Mesendoderm (in vitro differentiated cells): ENCODE measurements at regions not wholly inside any gene's neighbourhood (a gene's known extent, or its start where the extent isn't known, plus 50 kb on each side); places are given as distances from the start of the nearest gene placed in this dataset.

Source experiments
- DNase-seq: peaks from one replicate; pipeline ENCODE4 v3.0.0; 2013
- H2AK5ac ChIP-seq: 2 replicates; pipeline ENCODE4 v1.6.1; 2013; ENCODE audit warnings: low read length, inconsistent platforms
- H2BK120ac ChIP-seq: 2 replicates; pipeline ENCODE4 v1.6.1; 2013; ENCODE audit warnings: low read depth, mild to moderate bottlenecking, low read length, moderate library complexity, mixed read lengths
- H2BK15ac ChIP-seq: replicated peaks from 2 replicates; pipeline ENCODE4 v1.6.1; 2013; ENCODE audit warnings: low read depth, mild to moderate bottlenecking, moderate library complexity
- H2BK5ac ChIP-seq: 2 replicates; pipeline ENCODE4 v1.6.1; 2013; ENCODE audit warnings: low read length, inconsistent platforms
- H3K18ac ChIP-seq: 2 replicates; pipeline ENCODE4 v1.6.1; 2013; ENCODE audit warnings: mild to moderate bottlenecking, low read length, mixed read lengths
- H3K23ac ChIP-seq: one replicate; pipeline ENCODE4 v1.6.1; 2013; ENCODE audit warnings: low read length
- H3K27ac ChIP-seq: 2 replicates; pipeline ENCODE4 v1.5.1; 2013; ENCODE audit warnings: low read depth, mild to moderate bottlenecking, inconsistent platforms, low read length, moderate library complexity
- H3K27me3 ChIP-seq: 2 replicates; pipeline ENCODE4 v1.6.1; 2013; ENCODE audit warnings: low read length, control low read depth, mild to moderate bottlenecking, inconsistent platforms; ENCODE audit not compliant: insufficient read depth, poor library complexity
- H3K36me3 ChIP-seq: 2 replicates; pipeline ENCODE4 v1.6.1; 2013; ENCODE audit warnings: low read length, inconsistent platforms; ENCODE audit not compliant: control insufficient read depth, insufficient read depth
- H3K4ac ChIP-seq: one replicate; pipeline ENCODE4 v1.6.1; 2013; ENCODE audit warnings: low read depth, mild to moderate bottlenecking, low read length, moderate library complexity
- H3K4me1 ChIP-seq: 2 replicates; pipeline ENCODE4 v1.6.1; 2013; ENCODE audit warnings: low read depth, low read length, inconsistent platforms; ENCODE audit not compliant: control insufficient read depth
- H3K4me2 ChIP-seq: 2 replicates; pipeline ENCODE4 v1.6.1; 2013; ENCODE audit warnings: low read length
- H3K4me3 ChIP-seq: 2 replicates; pipeline ENCODE4 v1.5.1; 2013; ENCODE audit warnings: mild to moderate bottlenecking, low read length
- H3K56ac ChIP-seq: one replicate; pipeline ENCODE4 v1.6.1; 2013; ENCODE audit warnings: low read length
- H3K79me1 ChIP-seq: 2 replicates; pipeline ENCODE4 v1.6.1; 2013; ENCODE audit warnings: low read length, inconsistent platforms
- H3K79me2 ChIP-seq: 2 replicates; pipeline ENCODE4 v1.6.1; 2013; ENCODE audit warnings: mild to moderate bottlenecking, low read length; ENCODE audit not compliant: control insufficient read depth, insufficient read depth
- H3K9ac ChIP-seq: 2 replicates; pipeline ENCODE4 v1.6.1; 2013; ENCODE audit warnings: low read length, inconsistent platforms
- H4K5ac ChIP-seq: one replicate; pipeline ENCODE4 v1.6.1; 2013; ENCODE audit warnings: low read length
- H4K8ac ChIP-seq: one replicate; pipeline ENCODE4 v1.6.1; 2013; ENCODE audit warnings: low read depth, mild to moderate bottlenecking, control low read depth, low read length, moderate library complexity
- WGBS: extraction: QIAGEN DNeasy Blood & Tissue Kit; methylation state at CpG from one replicate; pipeline ENCODE4 v1.1.7; 2013; ENCODE audit warnings: low lambda C conversion rate, missing lambda C conversion rate; ENCODE audit not compliant: insufficient coverage; ENCODE audit errors: extremely low coverage; 5-methylcytosine and 5-hydroxymethylcytosine counted together

DNA sequence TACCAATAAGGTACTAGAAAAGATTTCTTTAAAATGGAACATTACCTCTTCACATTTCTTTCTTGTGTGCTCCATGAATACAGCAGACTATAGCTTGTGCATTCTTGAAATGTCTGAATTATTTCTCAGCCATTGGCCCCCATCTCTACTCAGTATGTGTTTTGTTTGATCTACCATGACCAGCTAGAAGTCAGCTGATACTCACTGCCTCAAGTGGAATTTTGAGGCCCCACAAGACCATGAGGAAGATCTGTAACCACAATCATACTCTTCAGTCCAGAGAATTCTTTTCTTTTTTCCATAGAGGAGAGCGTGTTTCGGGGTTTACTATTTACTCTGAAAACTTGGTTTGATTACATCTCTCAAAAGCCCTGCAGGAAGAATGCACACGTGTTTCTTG lies 319.1 kb downstream of the TOX3 start:
- no peak overlapping the region for H4K5ac ChIP-seq
- H3K4ac ChIP-seq, result no peak overlapping the region

DNA sequence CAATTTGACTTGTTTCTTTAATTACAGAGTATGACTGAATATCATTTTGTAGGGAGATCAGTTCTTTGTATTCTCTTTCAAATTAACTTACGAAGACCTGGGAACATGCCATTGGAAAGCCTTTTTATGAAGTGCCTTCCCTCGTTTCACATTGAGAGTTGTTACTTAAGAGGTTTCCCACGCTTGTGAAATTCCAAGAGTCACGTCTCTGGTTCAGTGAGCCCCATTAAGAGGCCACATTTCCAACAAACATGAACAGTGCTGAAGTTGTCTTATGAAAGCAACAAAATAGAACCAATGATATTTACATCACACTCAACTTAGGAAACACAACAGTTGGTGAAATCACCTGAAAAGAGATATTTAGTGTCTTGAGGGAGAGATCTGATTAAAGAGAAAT lies 334.1 kb downstream of the TOX3 start:
- H3K56ac ChIP-seq, result no peak overlapping the region
- no peak overlapping the region for H4K8ac ChIP-seq
- WGBS, result no CpG with 5 or more reads among the region's 4 CpGs
- H3K4me2 ChIP-seq, result no peak overlapping the region
- H3K23ac ChIP-seq, result no peak overlapping the region
- no peak for DNase-seq
- H4K5ac ChIP-seq, result no peak overlapping the region
- no peak overlapping the region for H2BK15ac ChIP-seq
- no peak overlapping the region for H3K9ac ChIP-seq
- H3K27ac ChIP-seq, result no peak overlapping the region
- no peaks in the 10 kb centered on the region for H3K4me1 ChIP-seq
- H3K79me1 ChIP-seq, result no peaks in the 10 kb centered on the region
- no peaks in the 10 kb centered on the region for H3K79me2 ChIP-seq
- H3K27me3 ChIP-seq, result no peaks in the 10 kb centered on the region
- no peak overlapping the region for H2BK120ac ChIP-seq
- H2BK5ac ChIP-seq, result no peak overlapping the region
- no peak overlapping the region for H2AK5ac ChIP-seq
- H3K4ac ChIP-seq, result no peak overlapping the region
- H3K4me3 ChIP-seq, result no peak overlapping the region
- H3K36me3 ChIP-seq, result no peaks in the 10 kb centered on the region
- no peak overlapping the region for H3K18ac ChIP-seq

More for the DNA sequence above, 319.1 kb downstream of the TOX3 start:
- Histone ChIP-seq H3K56ac (no peak overlapping the region), H3K79me1 (no peaks in the 10 kb centered on the region), H2BK5ac (no peak overlapping the region), H3K79me2 (no peaks in the 10 kb centered on the region), H3K4me1 (no peaks in the 10 kb centered on the region), H4K8ac (no peak overlapping the region), H3K18ac (no peak overlapping the region), H3K4me3 (no peak overlapping the region), H3K27ac (no peak overlapping the region), H2BK120ac (no peak overlapping the region), H3K27me3 (no peaks in the 10 kb centered on the region), H3K36me3 (no peaks in the 10 kb centered on the region), H3K4me2 (no peak overlapping the region), H3K23ac (no peak overlapping the region), H2BK15ac (no peak overlapping the region), H2AK5ac (no peak overlapping the region), H3K9ac (no peak overlapping the region)
- no CpG with 5 or more reads among the region's 3 CpGs for WGBS
- DNase-seq, result no peak

DNA sequence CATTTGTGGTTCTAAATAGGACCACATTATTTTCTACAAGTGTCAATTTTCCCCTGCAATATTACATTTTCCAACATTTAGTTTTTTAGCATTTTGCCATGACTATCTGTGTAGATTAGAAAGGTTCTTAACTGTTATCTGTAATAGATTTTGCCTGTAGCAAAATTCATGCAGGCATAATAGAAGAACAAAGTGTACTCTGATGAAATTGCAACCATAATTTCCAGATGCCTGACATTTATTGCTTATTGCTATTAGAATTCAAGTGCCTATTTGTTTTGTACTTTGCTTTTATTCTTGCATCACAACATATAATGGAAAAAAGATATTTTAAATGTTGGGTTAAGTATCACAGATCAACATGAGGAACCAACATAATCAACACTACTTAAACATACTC lies 337.7 kb downstream of the TOX3 start:
- Histone ChIP-seq H3K4me2 (no peak overlapping the region), H3K18ac (no peak overlapping the region), H2BK5ac (no peak overlapping the region), H3K23ac (no peak overlapping the region), H3K4me1 (no peaks in the 10 kb centered on the region), H3K56ac (no peak overlapping the region), H4K5ac (no peak overlapping the region), H3K27ac (no peak overlapping the region), H3K4ac (no peak overlapping the region), H3K79me2 (no peaks in the 10 kb centered on the region), H3K79me1 (no peaks in the 10 kb centered on the region), H3K4me3 (no peak overlapping the region), H2AK5ac (no peak overlapping the region), H3K9ac (no peak overlapping the region), H2BK15ac (no peak overlapping the region), H3K36me3 (no peaks in the 10 kb centered on the region), H2BK120ac (no peak overlapping the region), H3K27me3 (no peaks in the 10 kb centered on the region), H4K8ac (no peak overlapping the region)
- DNase-seq, result no peak

DNA sequence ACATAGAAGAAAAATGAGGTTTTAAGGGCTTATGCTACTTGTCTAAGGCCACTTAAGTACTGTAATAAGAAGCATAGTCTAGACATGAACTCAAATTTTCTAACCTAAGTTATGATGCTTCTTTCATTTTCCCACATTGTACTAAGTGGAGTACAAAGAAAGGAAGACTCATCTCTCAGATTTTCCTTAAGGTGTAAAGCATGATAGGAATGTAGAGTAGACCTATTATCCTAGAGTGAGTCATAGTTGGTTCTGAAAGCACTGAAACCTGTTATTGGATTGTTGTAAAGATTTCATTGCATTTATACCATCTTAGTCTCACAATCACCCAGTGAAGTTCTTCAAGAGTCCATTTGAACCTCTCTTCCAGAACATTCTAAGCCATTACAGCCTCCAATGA lies 343.8 kb downstream of the TOX3 start:
- Histone ChIP-seq H2BK120ac (no peak overlapping the region), H3K9ac (no peak overlapping the region), H3K79me1 (no peaks in the 10 kb centered on the region), H3K56ac (no peak overlapping the region), H3K27ac (no peak overlapping the region), H3K23ac (no peak overlapping the region), H3K4me1 (no peaks in the 10 kb centered on the region), H4K8ac (no peak overlapping the region), H3K18ac (no peak overlapping the region), H3K4ac (no peak overlapping the region), H2BK5ac (no peak overlapping the region), H3K4me3 (no peak overlapping the region), H2AK5ac (no peak overlapping the region), H3K79me2 (no peaks in the 10 kb centered on the region), H3K27me3 (no peaks in the 10 kb centered on the region), H3K36me3 (no peaks in the 10 kb centered on the region), H3K4me2 (no peak overlapping the region), H4K5ac (no peak overlapping the region), H2BK15ac (no peak overlapping the region)
- DNase-seq, result peak; percentile 43

DNA sequence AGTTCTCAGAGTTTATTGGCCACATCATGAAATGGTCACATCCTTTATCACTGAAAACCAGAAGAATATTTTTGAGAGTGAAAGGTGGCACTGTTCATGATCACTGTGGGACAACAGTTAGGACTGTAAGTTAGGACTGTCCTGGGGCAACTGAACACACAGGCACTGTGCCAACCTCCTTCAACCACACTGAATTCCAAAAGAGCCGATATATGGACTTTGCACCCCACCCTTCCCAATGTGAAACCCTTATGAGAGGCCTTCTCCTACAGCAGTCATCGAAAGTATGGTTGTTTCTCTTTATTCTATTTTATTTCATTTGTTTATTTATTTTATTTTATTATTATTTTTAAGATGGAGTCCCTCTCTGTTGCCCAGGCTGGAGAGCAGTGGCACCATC lies 353.5 kb downstream of the TOX3 start:
- Histone ChIP-seq H3K27me3 (no peaks in the 10 kb centered on the region), H2BK120ac (no peak overlapping the region), H3K79me2 (no peaks in the 10 kb centered on the region), H3K56ac (no peak overlapping the region), H2BK5ac (no peak overlapping the region), H3K18ac (no peak overlapping the region), H3K23ac (no peak overlapping the region), H4K8ac (no peak overlapping the region), H3K9ac (no peak overlapping the region), H2BK15ac (no peak overlapping the region), H3K79me1 (no peaks in the 10 kb centered on the region), H2AK5ac (no peak overlapping the region), H3K36me3 (no peaks in the 10 kb centered on the region), H3K27ac (no peak overlapping the region), H3K4ac (no peak overlapping the region), H3K4me3 (no peak overlapping the region), H3K4me2 (no peak overlapping the region), H3K4me1 (no peaks in the 10 kb centered on the region), H4K5ac (no peak overlapping the region)
- WGBS, result no CpG with 5 or more reads among the region's 2 CpGs
- no peak for DNase-seq

GRCh38 chr16:52191531-52192134 lies 355.3 kb downstream of the TOX3 start:
- Histone ChIP-seq H3K79me1 (no peaks in the 10 kb centered on the region), H4K8ac (no peak overlapping the region), H3K4me1 (no peaks in the 10 kb centered on the region), H2BK15ac (no peak overlapping the region), H4K5ac (no peak overlapping the region), H3K27me3 (no peaks in the 10 kb centered on the region), H3K18ac (no peak overlapping the region), H3K56ac (no peak overlapping the region), H3K9ac (no peak overlapping the region), H2AK5ac (no peak overlapping the region), H3K79me2 (no peaks in the 10 kb centered on the region), H3K27ac (no peak overlapping the region), H3K23ac (no peak overlapping the region), H3K4me3 (no peak overlapping the region), H2BK120ac (no peak overlapping the region), H3K4ac (no peak overlapping the region), H3K36me3 (no peaks in the 10 kb centered on the region), H2BK5ac (no peak overlapping the region), H3K4me2 (no peak overlapping the region)
- WGBS, result no CpG with 5 or more reads among the region's 7 CpGs
- DNase-seq, result peak; percentile 72
